Muscle of back (tissue), 3 donors: ENCODE measurements at regions not wholly inside any gene's neighbourhood (a gene's known extent, or its start where the extent isn't known, plus 50 kb on each side); places are given as distances from the start of the nearest gene placed in this dataset.
A peak's percentile ranks its signal among the peaks of the same experiment; 100 is the strongest.
"Not testable (repeated sequence)": the region's sequence is repeated elsewhere in the genome, so short reads cannot be mapped to it uniquely, and the experiment has no call there.

Experiments used
- DNase-seq, 3 donors: peaks; one replicate each; pipeline versions ENCODE4 v3.0.0 to v3.0.0-alpha.2; 2013

DNA sequence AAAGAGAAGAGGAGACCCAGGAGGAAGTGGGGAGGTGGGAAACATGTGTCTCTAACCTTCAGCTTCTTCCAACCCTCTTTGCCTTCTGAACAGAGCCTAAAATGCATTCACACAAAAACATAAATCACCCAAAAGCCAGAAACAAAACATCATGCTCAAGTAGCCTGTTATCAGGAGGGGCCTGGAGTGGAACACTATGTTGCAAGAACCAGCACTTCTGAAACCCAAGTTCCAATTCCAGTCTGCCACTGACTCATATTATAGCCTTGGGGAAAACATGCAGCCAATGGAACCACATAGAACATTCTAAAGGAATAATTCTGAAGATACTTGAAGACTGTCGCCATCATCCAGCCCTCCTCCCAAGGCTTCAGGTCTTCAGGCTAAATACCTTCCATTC is 169.8 kb upstream of the PLXNC1 start:
- DNase-seq = no peak

DNA sequence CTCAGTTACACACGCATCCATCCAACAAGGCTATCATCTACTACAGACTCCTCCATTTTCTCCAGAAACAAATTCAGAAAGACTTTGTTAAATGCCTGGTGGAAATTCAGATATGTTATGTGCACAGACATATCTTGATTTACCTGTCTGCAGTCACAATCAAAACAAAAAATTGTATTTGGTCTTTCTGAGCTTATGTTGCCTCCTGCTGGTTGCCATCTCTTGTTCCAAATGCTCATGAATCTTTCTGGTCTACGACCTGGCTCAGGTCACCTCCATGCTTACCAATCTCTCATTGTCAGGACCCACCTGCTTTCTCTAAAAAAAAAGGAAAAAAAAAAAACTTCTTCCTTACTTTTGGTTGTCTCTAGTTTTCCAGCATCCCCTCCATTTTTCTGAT is 169.2 kb upstream of the PLXNC1 start:
- DNase-seq = no peak

DNA sequence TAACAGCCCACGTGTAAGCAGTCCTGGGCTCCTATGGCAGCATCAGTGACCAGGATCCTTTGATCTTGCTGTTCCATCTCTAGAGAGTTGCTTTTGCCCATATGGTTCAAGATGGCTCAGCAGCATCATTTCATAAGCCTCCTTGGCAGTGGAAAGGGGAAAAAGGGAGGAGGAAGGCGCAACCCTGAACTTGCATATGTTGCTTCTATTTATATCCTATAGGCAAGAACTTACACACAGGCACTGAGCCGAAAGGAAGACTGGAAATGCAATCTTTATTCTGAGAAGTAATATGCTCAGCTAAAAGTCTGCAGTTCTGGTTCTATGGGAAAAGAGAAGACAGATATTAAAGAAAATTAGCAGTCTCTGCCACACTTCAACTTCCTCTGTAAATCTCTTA is 167.7 kb upstream of the PLXNC1 start:
- DNase-seq = peak in 2 of 3 donors; percentile 55 to 87

DNA sequence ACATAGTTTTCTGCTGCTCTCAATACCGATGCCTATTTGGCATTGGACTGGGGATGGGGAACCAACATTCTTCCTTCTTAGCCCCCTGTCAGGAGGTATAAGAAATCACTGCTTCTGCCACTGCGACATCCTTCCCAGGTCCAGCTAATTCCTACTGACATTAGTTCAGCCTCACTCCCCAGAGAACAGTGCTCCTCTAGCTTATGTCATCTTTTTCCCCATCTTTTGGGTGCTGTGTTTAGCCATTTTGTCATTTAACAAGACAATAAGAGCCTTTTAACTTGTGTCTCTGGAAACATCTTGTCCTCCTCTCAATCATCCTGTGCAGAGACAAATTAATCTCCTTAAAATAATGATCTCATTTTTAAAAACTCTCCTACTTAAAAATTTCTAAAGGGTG is 167.0 kb upstream of the PLXNC1 start:
- DNase-seq = no peak

DNA sequence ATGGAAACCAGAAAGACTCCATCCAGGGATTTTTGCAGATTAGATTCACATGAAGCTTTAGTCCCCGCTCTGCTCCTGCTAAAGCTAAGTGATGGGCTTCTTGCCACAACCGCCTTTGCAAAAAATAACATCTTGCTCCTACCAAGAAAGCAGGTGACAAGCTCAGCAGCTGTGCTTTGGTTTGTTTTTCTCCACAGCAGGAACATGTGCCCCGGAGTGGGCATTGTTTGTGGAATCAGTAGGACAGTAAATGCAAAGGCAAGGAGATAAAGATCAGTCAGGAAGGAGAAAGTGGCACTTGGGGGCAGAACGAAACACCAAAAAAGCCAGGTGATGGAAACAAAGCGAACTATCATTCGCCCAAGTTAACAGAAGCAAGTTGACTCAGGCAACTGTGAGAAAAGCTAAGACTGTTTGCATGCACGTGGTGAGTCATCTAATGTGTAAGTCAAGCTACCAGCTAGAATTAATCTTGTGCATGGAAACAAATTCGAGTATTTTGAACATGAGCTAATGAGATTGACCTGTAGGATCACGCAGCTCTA is 165.5 kb upstream of the PLXNC1 start:
- DNase-seq = no peak

DNA sequence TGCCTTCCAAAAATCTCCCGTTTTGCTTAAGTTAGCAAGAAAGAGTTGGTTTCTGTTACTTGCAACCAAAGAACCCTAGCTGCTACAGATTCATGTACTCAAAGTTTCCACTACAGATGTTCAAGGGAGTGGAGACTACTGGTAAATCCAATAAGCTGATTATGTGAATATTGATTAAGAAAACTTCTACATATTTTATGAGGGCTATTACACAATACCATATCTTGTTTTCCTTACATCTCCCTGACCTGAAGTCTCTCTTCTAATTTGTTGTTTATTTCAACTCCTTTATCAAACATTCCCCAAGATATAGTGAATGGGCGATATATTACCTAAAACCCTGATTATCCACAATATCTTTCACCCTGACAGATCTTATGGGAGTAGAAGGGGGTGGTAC is 164.4 kb upstream of the PLXNC1 start:
- no peak for DNase-seq

DNA sequence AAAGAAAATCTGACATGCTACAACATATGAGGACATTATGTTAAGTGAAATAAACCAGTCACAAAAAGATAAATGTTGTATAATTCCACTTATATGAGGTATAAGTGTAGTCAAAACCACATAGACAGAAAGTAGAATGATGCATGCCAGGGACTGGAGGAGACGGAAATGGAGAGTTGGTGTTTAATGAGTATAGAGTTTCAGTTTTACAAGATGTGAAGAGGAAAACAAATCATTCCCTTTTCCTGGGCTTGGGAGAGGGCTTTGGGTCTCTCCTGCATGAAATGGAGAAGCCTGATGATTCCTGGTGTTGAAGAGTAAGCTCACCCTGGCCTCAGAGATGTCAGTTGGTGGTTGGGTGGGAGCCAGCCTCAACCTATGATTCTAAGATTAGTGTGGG is 158.4 kb upstream of the PLXNC1 start:
- DNase-seq = no peak

DNA sequence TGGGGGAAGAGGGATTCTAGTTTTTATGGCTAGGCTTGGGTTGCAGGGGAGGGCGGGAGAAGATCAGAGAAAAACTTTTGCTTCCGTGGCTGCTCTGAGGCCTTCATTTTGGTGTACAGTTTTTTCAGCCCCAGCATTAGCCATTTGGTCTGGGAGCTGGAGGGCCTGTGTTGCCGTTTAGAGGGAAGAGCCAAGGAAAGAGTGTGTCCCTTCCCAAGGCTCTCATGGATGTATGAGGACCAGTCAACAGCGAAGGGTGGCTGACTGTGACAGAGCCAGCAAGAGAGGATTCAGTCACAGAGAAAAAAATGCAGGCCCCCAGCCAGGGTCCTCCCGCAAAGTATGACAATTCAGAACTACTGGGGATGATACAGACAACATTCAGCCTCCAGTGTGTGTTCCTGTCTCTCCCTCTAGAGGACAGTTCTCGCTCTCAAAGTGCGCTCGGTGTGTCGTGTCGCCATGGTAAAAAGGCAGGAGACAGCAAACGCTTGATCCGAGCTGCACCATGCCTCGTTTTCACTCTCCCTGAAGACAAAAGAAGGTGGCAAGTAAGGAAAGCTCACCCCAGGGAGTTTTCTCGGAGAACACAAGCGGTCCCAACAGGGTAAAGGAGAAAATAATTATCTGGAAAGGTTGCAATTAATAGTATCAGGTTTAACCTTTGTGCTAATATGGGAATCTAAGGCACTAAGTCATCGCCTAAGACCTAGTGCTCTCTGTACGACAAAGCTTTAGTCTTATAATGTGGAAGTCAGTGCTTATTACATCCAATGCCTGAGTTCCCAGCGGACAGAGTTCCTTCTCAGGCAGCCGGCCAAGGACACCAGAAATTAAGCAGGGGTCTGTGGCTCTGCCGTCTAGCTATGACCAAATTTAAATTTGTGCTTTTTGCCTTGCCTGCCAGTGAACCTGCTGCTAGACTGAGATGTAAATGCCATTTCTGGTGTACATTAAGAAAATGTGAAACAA is 157.3 kb upstream of the PLXNC1 start:
- DNase-seq = peak; percentile 64 to 78 (median 65)

DNA sequence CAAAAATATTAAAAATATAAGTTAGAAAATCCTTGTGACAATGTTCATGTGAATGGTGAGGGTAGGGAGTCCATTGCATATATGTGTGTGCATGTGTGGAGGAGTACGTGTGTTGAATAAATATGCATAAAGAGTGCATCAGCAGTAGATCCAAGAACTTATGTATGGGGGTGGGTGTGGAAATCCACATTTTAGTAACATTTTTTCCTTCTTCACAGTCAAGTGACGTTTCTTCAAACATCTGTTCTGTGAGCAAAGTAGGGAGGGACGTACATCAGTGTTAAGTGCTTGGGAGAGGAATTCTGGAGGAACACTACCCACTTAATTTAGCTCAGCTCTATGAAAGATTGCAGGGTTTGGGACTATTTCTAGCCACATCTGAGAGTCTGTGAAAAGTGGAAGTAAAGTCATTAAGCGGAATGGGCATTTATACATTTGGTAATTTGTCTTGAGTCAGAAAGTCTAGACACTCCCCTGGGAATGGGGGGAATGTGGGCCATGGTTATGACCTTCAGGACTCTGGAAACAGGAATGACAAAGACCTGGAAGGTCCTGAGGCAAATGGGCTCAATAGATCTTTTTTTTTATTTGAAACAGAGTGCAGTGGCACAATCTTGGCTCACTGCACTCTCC is 156.4 kb upstream of the PLXNC1 start:
- peak; percentile 42 to 77 (median 48) for DNase-seq

DNA sequence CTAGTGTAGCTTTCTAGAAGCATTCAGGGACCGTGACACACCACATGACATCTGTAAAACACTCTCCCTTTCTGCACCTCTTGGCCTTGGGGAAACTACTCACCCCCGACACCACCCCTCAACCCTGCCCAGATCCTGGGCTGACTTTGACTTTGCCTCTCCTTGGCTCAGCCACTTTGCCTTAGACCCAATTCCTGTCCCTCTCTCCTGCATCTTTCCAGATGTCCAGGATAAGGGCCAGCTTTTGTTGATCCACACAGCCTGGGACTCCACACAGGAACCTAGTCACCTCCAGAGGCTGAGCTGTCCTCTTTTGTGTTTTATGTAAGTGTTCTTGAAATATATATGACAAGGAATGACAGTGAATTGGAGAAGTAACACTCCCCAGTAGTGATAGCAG is 153.7 kb upstream of the PLXNC1 start:
- peak in 2 of 3 donors; percentile 40 to 75 for DNase-seq

DNA sequence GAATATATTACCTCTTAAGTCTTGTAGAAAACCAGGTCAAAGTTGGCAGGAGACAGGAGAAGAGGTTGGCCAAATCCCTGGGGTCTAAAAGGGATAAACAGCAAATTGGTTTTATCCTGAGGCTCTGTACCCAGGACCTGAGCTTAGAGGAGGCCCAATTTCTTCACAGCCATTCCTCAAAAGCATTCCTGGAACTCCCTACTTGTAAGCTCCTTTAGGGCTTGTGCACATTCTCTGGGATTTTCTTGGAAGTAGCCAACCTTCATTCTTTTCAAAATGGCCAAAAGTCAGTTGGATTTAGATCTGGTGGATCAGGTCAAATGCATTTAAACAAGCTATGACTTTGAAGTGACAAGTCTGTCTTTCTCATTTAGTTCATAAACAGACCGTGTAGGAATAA is 152.1 kb upstream of the PLXNC1 start:
- DNase-seq = no peak

DNA sequence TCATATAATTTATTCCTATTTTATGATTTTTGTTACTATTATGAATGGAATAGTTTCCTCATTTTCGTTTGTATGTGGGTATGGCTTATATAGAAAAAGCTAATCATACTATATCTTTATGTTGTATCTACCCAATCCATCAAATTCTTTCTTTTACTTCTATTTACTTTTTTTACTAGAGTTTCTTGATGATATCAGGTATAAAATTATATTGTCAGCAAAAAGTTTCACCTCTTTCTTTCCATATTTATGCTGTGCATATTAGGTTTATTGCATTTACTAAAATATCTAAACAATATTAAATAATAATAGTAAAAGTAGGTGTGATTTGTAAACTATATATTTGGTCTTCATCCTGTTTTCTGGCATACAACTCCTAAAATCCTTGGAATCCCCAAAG is 146.7 kb upstream of the PLXNC1 start:
- DNase-seq = no peak

DNA sequence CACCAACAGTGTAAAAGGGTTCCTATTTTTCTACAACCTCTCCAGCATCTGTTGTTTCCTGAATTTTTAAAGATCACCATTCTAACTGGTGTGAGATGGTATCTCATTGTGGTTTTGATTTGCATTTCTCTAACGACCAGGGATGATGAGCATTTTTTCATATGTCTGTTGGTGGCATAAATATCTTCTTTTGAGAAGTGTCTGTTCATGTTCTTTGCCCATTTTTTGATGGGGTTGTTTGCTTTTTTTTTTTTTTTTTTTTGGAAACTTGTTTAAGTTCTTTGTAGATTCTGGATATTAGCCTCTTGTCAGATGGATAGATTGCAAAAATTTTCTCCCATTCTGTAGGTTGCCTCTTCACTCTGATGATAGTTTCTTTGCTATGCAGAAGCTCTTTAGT is 145.5 kb upstream of the PLXNC1 start:
- not testable (repeated sequence) for DNase-seq

DNA sequence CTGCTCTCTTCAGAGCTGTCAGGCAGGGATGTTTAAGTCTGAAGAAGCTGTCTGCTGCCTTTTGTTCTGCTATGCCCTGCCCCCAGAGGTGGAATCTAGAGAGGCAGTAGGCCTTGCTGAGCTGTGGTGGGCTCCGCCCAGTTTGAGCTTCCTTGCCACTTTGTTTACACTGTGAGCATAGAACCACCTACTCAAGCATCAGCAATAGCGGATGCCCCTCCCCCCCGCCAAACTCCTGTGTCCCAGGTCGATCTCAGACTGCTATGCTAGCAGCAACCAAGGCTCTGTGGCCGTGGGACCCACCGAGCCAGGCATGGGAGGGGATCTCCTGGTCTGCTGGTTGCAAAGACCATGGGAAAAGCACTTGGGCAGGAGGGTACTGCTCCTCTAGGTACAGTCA is 140.5 kb upstream of the PLXNC1 start:
- not testable (repeated sequence) for DNase-seq

DNA sequence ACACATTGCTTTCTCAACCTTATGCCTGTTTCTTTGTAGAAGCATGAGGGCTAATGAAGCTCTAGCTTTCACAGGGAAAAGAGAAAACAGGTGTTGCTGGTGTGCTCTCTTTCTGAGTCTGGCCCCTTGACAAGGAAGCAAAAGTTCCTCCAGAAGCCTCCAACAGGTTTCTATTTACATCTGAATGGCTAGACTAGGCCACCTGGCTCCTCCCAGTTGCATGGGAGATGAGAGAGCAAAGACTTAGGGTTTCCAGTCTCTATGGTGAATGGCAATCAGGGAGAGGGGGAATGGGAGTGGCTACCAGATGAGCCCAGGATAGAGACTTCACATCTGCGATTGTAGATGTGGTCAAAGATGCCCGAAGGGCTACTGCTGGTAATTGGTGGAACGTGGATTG is 138.1 kb upstream of the PLXNC1 start:
- DNase-seq = no peak

DNA sequence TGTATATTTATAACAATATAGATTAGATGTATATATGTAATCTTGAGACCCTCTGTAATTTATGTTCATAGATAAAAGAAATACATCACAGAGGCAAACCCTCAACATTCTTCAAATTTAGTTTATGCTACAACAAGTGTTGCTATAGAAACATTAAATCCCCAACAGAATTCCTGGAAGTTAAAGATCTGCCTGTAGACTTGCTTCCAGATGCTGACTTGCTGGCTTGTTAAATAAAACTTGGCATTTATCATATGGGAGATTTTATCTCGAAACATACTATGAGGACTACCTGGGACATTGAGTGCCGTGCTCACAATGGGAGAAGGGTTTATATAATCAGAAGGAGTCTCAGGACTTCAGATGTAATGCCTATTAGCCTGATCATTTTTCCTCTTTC is 136.3 kb upstream of the PLXNC1 start:
- peak; percentile 39 to 81 (median 62) for DNase-seq

DNA sequence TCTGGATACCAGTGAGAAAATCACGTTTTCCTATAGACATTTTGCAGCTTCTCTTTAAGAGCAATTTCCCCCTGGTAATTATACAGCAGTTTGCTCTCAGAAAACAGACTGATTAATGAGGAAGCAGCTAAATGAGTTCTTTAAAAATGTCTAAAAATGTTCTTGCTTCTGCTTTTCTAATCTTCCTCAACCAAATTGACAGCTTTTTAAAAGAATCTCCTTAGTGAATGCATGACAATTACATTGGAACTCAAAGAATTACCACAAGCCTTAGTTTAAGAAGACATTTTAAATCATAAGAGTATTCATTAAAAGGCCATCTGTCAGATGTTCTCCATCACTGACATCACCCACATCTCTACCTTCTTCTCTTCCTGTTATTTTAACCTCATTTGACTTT is 135.8 kb upstream of the PLXNC1 start:
- no peak for DNase-seq

DNA sequence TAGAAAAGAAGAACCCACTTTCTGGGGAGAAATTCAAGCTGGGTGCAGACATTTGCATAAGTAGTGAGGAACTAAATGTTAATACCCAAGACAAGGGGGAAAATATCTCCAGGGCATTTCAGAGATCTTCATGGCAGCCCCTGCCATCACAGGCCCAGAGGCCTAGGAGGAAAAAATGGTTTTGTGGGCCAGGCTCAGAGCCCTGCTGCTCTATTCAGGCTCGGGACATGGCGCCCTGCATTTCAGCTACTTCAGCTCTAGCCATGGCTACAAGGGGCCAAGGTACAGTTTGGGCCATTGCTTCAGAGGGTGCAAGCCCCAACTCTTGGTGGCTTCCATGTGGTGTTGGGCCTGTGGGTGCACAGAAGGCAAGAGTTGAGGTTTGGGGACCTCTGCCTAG is 131.1 kb upstream of the PLXNC1 start:
- not testable (repeated sequence) for DNase-seq

DNA sequence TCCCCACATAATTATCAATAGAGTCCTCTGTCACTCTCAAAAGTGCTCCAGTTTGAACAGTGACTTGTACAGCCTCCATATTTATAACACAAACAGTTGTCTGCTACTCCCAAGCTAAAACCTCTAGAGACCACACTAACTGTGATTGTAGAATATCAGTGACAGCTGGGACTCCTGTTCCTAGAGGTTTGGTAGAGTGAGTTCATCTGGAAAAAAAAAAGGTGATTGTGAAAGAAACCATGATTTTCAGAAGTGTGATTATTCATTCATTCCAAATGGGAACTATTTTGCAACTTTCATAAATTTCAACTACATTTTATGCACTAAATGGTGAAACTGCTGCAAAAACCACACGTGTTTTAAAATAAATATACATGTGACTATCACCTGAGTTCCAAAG is 128.0 kb upstream of the PLXNC1 start:
- DNase-seq = no peak

DNA sequence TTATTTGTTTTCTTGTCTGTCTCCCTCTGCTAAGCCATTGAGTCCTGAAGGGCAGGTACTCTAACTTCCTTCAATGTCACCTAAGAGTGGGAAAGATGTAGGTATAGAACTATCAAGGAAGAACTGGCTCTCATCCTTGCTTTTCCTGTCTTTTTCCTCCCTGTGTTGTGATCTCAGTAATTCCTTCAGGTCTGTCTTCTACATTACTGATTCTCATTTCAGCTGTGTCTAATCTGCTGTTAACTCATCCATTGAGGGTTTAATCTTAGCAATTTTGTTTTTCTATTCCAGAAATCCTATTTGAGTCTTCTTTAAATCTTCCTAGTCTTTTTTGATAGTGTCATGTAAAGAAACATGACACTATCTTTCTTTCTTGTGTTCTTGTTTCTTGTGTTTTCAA is 124.5 kb upstream of the PLXNC1 start:
- DNase-seq = no peak

DNA sequence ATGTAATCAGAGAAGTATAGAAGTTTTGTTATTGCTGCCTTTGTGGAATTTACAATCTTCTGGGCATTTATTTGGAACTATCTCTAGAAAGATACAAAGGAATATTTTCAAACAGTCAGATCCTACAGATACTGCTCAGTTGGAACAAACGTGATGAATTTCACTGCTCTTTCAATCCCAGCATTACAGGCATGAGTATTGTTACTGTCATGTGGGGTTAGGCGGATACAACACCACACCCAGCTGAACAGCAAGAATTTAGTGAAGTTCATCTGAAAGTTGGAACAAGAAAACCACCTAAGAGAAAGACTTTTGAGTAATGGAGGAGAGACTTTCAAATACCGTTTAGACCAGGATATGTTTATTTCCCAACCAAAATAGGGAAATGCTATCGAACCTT is 123.3 kb upstream of the PLXNC1 start:
- no peak for DNase-seq

DNA sequence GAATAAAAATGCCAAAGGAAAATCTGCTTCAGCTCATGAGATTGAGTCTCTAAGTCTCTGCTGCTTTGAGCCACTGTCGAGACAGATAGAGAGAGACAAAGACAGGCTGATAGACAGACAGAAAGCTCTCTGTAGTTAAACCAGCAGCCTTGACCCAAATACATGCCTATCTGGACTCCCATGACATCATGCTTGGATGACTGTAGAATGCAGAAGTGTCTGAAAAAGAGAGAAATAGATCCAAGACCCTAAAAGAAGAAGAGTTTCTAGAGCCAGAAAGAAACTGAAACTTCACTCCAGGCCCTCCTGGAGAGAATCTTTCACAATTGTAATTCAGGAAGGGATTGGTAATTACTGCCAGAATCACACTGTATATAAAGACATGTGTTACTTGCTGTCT is 122.6 kb upstream of the PLXNC1 start:
- DNase-seq = peak in 2 of 3 donors; percentile 42 to 70

DNA sequence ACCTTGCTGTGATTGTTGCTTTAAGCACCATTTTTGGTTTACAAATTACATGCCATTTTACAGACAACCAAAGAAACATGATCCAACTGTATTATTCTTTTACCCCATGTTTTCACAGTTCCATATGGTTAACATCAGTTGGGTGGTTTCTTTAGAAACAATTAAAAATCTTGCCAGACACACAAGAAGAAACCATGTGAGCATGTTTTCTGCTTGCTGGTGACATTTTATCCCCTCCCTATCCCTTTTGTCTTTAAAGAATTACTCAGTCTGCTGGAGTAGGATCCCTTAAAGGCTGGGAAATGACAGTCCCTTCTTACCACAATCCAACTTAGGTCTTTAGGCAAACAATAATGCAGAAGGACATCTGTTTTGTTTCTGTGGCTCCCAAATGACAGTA is 121.8 kb upstream of the PLXNC1 start:
- DNase-seq = peak in 2 of 3 donors; percentile 23 to 60
